Endothelial cell of umbilical vein (primary cell): ENCODE measurements at regions not wholly inside any gene's neighbourhood (a gene's known extent, or its start where the extent isn't known, plus 50 kb on each side); places are given as distances from the start of the nearest gene placed in this dataset.

Experiments
- BruUV-seq: library from RNA; stranded (reverse); fragments of 400-500 nt; replicated peaks from 2 replicates; lab custom pipeline; 2021; lab: Mats Ljungman, UMichigan
- CTCF ChIA-PET: fragments of 300-600, 350-600 bp; sonication (Branson Sonifier 250); formaldehyde crosslinking; loops from one replicate; lab custom pipeline; 2021; ENCODE audit warnings: antibody characterized with exemption, inconsistent platforms; lab: Charles Lee
- POLR2A ChIA-PET: fragments of 300-600, 350-600 bp; sonication (Branson Sonifier 250); formaldehyde crosslinking; loops from one replicate; lab custom pipeline; 2021; ENCODE audit warnings: antibody characterized with exemption, inconsistent platforms; lab: Charles Lee
- DNase-seq: peaks from one replicate; pipeline ENCODE4 v3.0.0-alpha.2; 2011; ENCODE audit warnings: low read depth, low spot score
- FAIRE-seq: peaks from 2 replicates; lab custom pipeline; 2011; peaks lifted over from hg19 to GRCh38; lab: Jason Lieb, UNC
- H2AFZ ChIP-seq: 2 replicates; pipeline ENCODE4 v1.6.0; 2012; ENCODE audit warnings: low read depth, low read length, control low read depth, inconsistent platforms
- H3K27ac ChIP-seq: 2 replicates; pipeline ENCODE4 v1.5.1; 2011; ENCODE audit warnings: low read depth, mild to moderate bottlenecking, control low read depth, low read length, moderate library complexity; ENCODE audit not compliant: insufficient read depth
- H3K27me3 ChIP-seq, 2 experiments: 2 replicates each; pipeline versions ENCODE4 v1.6.0 to v1.6.1; 2011; ENCODE audit warnings: low read length in 2 of 2, mixed read lengths in 1 of 2; ENCODE audit not compliant: control insufficient read depth in 2 of 2, insufficient read depth in 2 of 2
- H3K36me3 ChIP-seq, 2 experiments: 2 replicates in 1 of 2; 3 replicates in 1 of 2; pipeline ENCODE4 v1.5.1; 2011; ENCODE audit warnings: low read length in 2 of 2, mild to moderate bottlenecking in 1 of 2, moderate library complexity in 1 of 2; ENCODE audit not compliant: control insufficient read depth in 2 of 2, insufficient read depth in 2 of 2; ENCODE audit errors: extremely low read depth in 1 of 2
- H3K4me1 ChIP-seq: 3 replicates; pipeline ENCODE4 v1.5.1; 2011; ENCODE audit warnings: mild to moderate bottlenecking, low read length; ENCODE audit not compliant: control insufficient read depth, insufficient read depth; ENCODE audit errors: extremely low read depth
- H3K4me2 ChIP-seq: 2 replicates; pipeline ENCODE4 v1.6.1; 2011; ENCODE audit warnings: low read length, control low read depth, mixed read lengths; ENCODE audit not compliant: insufficient read depth
- H3K4me3 ChIP-seq, 3 experiments: fragments of 200-600 bp in 1 of 3; sonication (generic), shearing (Covaris generic) in 1 of 3; replicated peaks in 1 of 3; 2 replicates each; pipeline ENCODE4 v1.5.1; 2011 to 2016; ENCODE audit warnings: control low read depth in 3 of 3, low read length in 3 of 3, mild to moderate bottlenecking in 2 of 3, inconsistent platforms in 1 of 3, low read depth in 1 of 3, moderate library complexity in 1 of 3; ENCODE audit not compliant: insufficient read depth in 1 of 3
- H3K79me2 ChIP-seq: 2 replicates; pipeline ENCODE4 v1.6.0; 2012; ENCODE audit warnings: low read length, inconsistent platforms; ENCODE audit not compliant: control insufficient read depth, insufficient read depth
- H3K9ac ChIP-seq: replicated peaks from 2 replicates; pipeline ENCODE3; 2011; ENCODE audit warnings: low read length, control low read depth; ENCODE audit not compliant: insufficient read depth; ENCODE audit errors: extremely low read depth
- H3K9me1 ChIP-seq: replicated peaks from 3 replicates; pipeline ENCODE4 v1.6.0; 2011; ENCODE audit warnings: mild to moderate bottlenecking, low read length; ENCODE audit not compliant: control insufficient read depth, insufficient read depth; ENCODE audit errors: extremely low read depth
- H3K9me3 ChIP-seq: replicated peaks from 2 replicates; pipeline ENCODE4 v1.5.1; 2012; ENCODE audit warnings: low read length, inconsistent platforms; ENCODE audit not compliant: control insufficient read depth, insufficient read depth
- H4K20me1 ChIP-seq: replicated peaks from 2 replicates; pipeline ENCODE3; 2011; ENCODE audit warnings: mild to moderate bottlenecking, low read length; ENCODE audit not compliant: control insufficient read depth, insufficient read depth; ENCODE audit errors: extremely low read depth
- EZH2 ChIP-seq: IDR thresholded peaks from 2 replicates; pipeline ENCODE4 v1.6.1; 2012; ENCODE audit warnings: borderline replicate concordance, low read depth, mild to moderate bottlenecking, moderate library complexity, low read length, inconsistent platforms; ENCODE audit not compliant: severe bottlenecking
- FOS ChIP-seq: IDR thresholded peaks from 2 replicates; pipeline ENCODE4 v1.6.1; 2011; ENCODE audit warnings: mild to moderate bottlenecking, low read length, moderate library complexity, borderline replicate concordance; ENCODE audit not compliant: insufficient read depth
- JUN ChIP-seq: IDR thresholded peaks from 2 replicates; pipeline ENCODE4 v1.6.1; 2011; ENCODE audit warnings: borderline replicate concordance, low read depth; ENCODE audit not compliant: insufficient read length, insufficient read depth
- MYC ChIP-seq: IDR thresholded peaks from one replicate; pipeline ENCODE4 v1.6.1; 2011; ENCODE audit warnings: mild to moderate bottlenecking, low read depth, low read length
- POLR2A ChIP-seq: IDR thresholded peaks from 2 replicates; pipeline ENCODE4 v1.6.1; 2012; ENCODE audit warnings: low read depth, mild to moderate bottlenecking, control low read depth, low read length
- POLR2AphosphoS5 ChIP-seq: IDR thresholded peaks from 2 replicates; pipeline ENCODE4 v1.6.1; 2012; ENCODE audit warnings: low read depth, mild to moderate bottlenecking, control low read depth, low read length, moderate library complexity; ENCODE audit not compliant: insufficient read depth
- dilution Hi-C: fragments of 300-500 bp; cut with MboI; formaldehyde crosslinking; loops from one replicate; pipeline ENCODE4 v1.15.0; 2019; ENCODE audit warnings: low sequenced_read_pairs; ENCODE audit not compliant: extremely low pct_ligation_motif_present
- intact Hi-C: fragments of 100-400 bp; cut with micrococcal nuclease; formaldehyde crosslinking; loops from one replicate; pipeline ENCODE4 v1.10.0; 2022
- TF ChIP-seq, protein P1 (sequence below): IDR thresholded peaks from 2 replicates; pipeline ENCODE4 v1.6.1; 2011; ENCODE audit not compliant: insufficient read depth, insufficient read length
- TF ChIP-seq, protein P2 (sequence below), 2 donors: IDR thresholded peaks; 1 replicate in 1 of 2; 2 replicates in 1 of 2; pipeline ENCODE4 v1.5.1; 2011; ENCODE audit warnings: low read length in 2 of 2, mild to moderate bottlenecking in 2 of 2, moderate library complexity in 2 of 2, control low read depth in 1 of 2, inconsistent platforms in 1 of 2, low read depth in 1 of 2; ENCODE audit not compliant: insufficient read depth in 1 of 2; ENCODE audit errors: extremely low read depth in 1 of 2

DNA sequence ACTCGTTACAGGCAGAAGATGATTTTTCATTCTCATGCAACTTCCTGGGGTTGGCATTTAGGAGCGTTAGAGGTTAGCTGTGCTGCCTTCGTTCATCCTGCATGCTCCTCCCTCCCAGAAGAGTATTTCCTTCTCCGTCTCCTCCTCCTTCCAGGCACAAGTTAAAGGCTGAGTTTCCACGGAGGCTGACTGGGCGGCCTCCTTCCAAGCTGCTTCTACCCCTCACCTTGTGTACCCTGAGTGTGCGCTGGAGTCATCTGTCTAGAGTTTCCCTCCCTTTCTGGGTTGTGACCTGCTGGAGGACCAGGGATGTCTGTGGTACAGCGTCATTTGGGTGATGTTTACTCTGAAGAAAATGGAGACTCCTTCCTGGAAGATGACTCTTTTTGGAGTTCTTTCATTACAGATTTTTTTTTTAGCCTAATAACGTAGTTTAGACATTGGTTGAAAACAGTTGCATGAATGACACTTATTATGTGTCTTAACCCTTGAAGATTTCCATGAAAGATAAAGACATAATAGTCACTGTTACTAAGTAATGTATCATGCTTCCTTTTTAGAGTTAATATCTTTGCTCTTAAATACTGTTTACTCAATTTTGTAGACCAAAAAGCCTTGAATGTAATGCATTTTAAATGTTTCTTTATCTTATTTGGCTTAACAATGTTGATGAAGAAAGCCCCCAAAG lies 146.9 kb downstream of the TENT4A start:
- no peaks in the 10 kb centered on the region for H3K9me3 ChIP-seq
- no peak overlapping the region for H3K4me3 ChIP-seq
- no peaks in the 10 kb centered on the region for H4K20me1 ChIP-seq
- dilution Hi-C loops, result no loop called here
- no peak overlapping the region for H3K27ac ChIP-seq
- intact Hi-C loops, result no loop called here
- ChIA-PET POLR2A (no interaction called here), CTCF (no interaction called here)
- H2AFZ ChIP-seq, result no peak overlapping the region
- FAIRE-seq (no peak), DNase-seq (no peak)
- no peaks in the 10 kb centered on the region for H3K79me2 ChIP-seq
- no TSS peak for BruUV-seq
- H3K4me1 ChIP-seq, result no peaks in the 10 kb centered on the region
- no peaks in the 10 kb centered on the region for H3K9me1 ChIP-seq
- no peaks in the 10 kb centered on the region for H3K36me3 ChIP-seq
- no peaks in the 10 kb centered on the region for H3K27me3 ChIP-seq
- TF ChIP-seq FOS (no peak), MYC (no peak), JUN (no peak)
- TF ChIP-seq, protein P1, sequence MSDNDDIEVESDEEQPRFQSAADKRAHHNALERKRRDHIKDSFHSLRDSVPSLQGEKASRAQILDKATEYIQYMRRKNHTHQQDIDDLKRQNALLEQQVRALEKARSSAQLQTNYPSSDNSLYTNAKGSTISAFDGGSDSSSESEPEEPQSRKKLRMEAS, result no peak
- no peak overlapping the region for H3K9ac ChIP-seq
- H3K4me2 ChIP-seq, result no peak overlapping the region

DNA sequence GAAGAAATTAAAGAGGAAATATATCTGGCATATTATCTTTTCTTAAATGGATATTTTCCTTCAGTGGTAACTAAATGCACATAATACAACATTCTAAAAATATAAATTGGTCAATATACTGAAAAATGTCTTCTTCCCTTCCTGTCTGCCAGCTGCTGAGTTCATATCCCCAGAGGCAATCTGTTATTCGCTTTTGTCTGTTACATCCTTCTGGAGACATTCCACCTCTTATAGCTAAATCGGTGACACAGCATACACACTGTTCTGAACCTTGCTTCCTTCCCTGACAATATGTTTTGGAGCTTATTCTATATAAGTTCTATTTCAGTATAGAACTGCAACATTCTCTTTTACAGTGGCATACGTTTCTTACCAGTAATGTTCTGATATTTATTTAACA lies 147.8 kb downstream of the TENT4A start:
- no peak for DNase-seq
- H4K20me1 ChIP-seq, result no peaks in the 10 kb centered on the region
- BruUV-seq, result no TSS peak
- TF ChIP-seq POLR2AphosphoS5 (no peak), EZH2 (no peak), POLR2A (no peak), FOS (no peak), MYC (no peak)
- TF ChIP-seq, protein P1, result no peak
- TF ChIP-seq, protein P2, sequence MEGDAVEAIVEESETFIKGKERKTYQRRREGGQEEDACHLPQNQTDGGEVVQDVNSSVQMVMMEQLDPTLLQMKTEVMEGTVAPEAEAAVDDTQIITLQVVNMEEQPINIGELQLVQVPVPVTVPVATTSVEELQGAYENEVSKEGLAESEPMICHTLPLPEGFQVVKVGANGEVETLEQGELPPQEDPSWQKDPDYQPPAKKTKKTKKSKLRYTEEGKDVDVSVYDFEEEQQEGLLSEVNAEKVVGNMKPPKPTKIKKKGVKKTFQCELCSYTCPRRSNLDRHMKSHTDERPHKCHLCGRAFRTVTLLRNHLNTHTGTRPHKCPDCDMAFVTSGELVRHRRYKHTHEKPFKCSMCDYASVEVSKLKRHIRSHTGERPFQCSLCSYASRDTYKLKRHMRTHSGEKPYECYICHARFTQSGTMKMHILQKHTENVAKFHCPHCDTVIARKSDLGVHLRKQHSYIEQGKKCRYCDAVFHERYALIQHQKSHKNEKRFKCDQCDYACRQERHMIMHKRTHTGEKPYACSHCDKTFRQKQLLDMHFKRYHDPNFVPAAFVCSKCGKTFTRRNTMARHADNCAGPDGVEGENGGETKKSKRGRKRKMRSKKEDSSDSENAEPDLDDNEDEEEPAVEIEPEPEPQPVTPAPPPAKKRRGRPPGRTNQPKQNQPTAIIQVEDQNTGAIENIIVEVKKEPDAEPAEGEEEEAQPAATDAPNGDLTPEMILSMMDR (IDR thresholded peaks at IDR 0.05; ENCODE audit: extremely low read depth in 1 of 2, insufficient read depth in 1 of 2, low read depth in 1 of 2, low read length in 2 of 2), result no peak
- no peak overlapping the region for H3K4me2 ChIP-seq
- FAIRE-seq, result no peak
- no peak overlapping the region for H3K9ac ChIP-seq
- dilution Hi-C loops, result no loop called here
- H3K9me3 ChIP-seq, result no peaks in the 10 kb centered on the region
- ChIA-PET POLR2A (no interaction called here), CTCF (no interaction called here)
- intact Hi-C loops, result no loop called here
- no peak overlapping the region for H3K27ac ChIP-seq
- H3K4me1 ChIP-seq, result no peaks in the 10 kb centered on the region
- H2AFZ ChIP-seq, result no peak overlapping the region
- H3K79me2 ChIP-seq, result no peaks in the 10 kb centered on the region
- no peak overlapping the region for H3K4me3 ChIP-seq
- H3K36me3 ChIP-seq, result no peaks in the 10 kb centered on the region
- H3K9me1 ChIP-seq, result no peaks in the 10 kb centered on the region
- H3K27me3 ChIP-seq, result no peaks in the 10 kb centered on the region
